T follicular helper cell (primary cell): ENCODE measurements at regions not wholly inside any gene's neighbourhood (a gene's known extent, or its start where the extent isn't known, plus 50 kb on each side); places are given as distances from the start of the nearest gene placed in this dataset.
A peak's percentile ranks its signal among the peaks of the same experiment; 100 is the strongest.

Experiments used
- DNase-seq: peaks from one replicate; pipeline ENCODE4 v3.0.0-alpha.2; 2020; ENCODE audit warnings: low read depth

DNA sequence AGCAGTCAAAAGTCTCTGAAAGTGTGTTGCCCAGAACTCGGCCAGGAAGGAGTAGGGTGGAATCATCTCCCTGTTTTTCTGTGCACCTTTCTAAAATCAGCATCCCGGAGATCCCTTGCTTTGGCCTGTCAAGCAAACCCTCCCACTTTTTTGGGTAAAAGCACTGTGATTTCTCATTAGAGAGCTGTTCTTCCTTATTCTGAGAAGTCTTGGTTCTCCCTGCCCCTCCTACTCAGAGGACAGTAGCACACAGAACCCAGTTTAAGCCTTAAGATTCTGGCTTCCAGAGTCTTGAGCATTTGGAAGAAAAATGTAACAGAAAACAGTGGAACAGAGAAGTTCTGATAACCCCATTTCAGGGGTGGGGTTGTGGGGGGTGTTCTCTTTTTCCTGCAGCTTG is 52.6 kb upstream of the KATNAL1 start:
- DNase-seq: no peak

DNA sequence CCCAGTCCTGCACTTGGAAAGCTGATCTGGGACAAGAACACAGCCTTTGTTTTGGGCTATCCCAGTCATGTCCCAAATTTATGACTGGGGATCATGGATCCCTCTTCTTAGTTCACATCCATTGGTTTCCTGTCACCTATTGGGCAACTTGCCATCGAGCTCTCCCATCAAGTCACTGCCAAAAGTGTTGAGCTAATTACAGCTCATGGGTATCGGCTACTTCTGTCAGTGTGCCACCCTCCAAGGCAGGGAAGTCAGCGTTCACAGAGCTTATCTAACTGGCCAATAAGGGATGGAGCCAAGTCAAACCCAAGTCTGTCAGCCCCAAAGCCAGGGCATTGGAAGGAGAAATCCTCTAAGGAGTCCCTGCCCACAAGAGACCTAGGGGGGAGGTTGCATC is 53.2 kb upstream of the KATNAL1 start:
- DNase-seq: no peak

DNA sequence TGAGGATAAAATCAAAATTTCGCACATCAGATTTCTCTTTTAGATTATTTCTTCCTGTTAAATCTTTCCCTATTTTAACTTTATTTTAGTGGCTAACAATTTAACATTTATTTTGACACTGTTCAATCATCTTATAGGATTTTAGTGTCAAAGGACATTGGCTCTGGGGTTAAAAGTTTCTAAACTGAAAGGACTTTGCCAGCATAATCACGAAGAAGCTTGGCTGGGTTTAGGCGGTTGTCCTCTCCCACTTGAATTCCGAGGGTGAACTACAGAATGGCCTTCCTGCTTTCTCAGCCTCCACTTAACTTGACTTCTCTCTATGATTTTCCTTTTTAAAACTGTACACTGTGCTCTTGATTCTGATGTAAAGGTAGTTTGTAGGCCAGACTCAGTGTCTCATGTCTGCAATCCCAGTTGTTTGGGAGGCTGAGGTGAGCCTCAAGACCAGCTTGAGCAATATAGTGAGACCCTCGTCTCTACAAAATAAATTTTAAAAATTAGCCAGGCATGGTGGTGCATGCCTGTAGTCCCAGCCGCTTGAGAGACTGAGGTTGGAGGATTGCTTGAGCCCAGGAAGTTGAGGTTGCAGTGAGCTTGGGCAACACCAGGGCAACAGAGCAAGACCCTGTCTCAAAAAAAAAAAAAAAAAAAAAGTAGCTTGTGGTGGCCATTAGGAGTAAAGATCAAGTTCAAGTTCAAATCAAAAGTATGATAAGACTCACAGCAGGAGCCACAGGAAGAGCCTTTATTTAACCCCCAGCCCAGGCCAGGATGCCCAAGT is 54.8 kb upstream of the KATNAL1 start:
- DNase-seq: no peak

DNA sequence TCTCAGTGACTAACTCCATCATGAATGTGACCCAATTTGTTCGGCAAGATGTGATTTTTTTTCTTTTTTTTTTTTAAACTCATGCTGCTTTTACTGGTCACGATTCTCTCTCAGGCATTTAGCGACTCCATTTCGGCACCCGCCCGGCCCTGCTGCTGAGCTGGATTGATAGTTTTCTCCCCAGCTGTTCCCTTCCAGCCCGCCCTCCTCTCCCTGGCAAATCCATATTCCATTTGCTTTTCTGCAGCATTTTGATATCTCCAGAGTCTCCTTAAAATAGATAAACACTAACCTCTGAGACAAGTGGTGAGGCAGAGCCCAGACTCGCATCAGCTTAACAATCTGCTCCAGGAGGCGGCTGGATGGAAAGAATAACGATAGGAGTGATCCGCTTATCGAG is 55.5 kb upstream of the KATNAL1 start:
- no peak for DNase-seq

DNA sequence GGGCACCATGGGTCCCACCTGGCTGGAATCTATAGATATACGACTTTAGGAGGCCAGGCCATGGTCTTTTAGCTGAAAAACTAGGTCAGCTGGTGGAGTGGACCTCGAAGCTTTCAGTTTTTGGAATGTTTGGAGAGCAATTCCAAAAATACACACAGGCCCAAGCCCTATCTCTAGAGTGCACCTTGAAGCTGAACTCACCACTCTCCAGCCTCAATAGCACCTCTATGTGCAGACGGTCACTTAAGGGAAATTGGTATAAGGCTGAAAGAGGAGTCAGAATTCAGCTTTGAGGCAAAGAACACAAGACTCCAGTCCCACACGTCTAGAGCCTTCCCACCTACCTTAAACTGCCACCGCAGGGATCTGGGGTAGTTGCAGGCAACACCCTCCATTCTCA is 56.4 kb upstream of the KATNAL1 start:
- no peak for DNase-seq

DNA sequence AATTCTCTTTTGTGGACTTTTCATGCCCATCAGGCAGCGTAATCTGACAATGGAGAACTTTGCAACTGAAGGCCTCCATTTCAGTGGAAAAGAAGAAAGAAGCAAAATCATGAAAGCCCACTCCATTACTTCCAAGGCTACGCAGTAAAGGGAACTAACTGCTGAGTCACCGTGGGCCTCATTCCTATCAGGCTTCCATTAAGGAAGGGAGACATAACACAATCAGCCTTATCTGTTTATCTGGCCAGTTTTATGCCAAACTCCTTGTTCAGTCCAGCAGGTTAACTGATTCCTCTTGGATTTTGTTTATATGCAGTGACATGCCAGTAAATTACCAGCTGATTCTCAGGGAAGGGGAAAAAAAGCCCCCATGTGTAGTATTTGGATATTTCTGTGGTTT is 56.8 kb upstream of the KATNAL1 start:
- DNase-seq: no peak

DNA sequence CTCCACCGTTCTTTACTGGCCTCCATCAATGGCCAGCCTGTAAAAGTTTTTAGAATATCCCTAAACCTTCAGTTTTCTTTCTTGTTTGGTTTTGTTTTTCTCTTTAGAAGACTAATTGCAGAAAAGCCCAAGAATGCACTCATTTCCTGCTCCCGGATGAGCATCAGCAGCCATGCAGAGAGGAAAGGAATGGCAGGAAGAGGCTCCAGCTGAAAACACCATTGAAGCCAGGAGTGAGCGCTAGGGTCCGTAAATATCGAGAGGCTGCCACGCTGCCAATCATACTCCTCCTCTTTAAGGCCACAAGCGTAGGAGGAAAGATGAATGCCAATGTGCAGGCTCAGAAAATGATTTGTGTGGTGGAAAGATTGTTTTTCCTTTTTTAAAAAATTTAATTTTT is 57.4 kb upstream of the UBE2L5 start:
- DNase-seq: no peak

DNA sequence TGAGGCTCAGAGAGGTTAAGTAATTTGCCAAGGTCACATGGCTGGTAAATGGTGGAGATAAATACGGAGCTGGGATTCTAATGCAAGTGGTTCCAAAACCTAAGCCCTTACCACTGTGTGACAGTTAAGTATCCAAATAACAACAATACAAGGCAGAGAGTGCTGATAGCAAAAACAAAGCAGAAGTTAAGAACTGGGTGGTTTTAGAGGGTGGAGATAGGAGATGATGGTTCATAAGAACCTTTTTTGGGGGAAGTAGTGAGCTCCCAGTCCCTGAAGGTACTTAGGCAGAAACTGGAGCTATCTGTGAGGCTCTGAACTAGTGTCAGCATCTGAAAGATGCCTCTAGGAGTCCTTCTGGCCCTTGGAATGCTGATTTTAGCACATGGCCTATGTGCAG is 56.2 kb upstream of the UBE2L5 start:
- no peak for DNase-seq

DNA sequence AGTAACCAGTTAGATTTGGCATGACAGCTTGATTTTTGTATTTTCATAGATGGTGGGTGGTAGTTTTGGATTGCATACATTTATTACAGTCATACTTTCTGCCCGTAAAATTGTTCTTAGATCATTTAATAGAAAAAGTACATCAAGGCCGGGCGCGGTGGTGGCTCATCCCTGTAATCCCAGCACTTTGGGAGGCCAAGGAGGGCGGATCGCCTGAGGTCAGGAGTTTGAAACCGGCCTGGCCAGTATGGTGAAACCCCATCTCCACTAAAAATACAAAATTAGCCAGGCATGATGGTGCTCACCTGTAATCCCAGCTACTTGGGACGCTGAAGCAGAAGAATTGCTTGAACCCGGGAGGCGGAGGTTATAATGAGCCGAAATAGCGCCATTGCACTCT is 55.0 kb upstream of the UBE2L5 start:
- no peak for DNase-seq

DNA sequence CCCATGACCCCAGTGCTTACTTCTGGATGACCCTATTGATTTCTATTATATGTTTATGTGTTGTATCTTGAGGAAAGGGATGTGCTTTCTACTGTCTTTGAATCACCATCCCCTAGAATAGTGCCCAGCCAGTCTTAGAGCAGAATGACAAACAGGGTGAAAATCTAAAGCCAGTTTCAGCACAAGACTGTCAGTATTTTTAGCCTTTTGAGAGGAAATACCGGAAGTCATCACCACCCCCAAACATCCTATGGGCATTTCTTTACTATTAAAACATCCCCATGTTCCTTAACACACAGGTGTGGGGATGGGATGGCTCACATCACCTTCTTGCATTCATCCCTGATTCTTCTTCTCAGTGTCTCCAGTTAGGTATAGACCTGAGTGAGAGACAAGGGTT is 52.1 kb upstream of the UBE2L5 start:
- no peak for DNase-seq

DNA sequence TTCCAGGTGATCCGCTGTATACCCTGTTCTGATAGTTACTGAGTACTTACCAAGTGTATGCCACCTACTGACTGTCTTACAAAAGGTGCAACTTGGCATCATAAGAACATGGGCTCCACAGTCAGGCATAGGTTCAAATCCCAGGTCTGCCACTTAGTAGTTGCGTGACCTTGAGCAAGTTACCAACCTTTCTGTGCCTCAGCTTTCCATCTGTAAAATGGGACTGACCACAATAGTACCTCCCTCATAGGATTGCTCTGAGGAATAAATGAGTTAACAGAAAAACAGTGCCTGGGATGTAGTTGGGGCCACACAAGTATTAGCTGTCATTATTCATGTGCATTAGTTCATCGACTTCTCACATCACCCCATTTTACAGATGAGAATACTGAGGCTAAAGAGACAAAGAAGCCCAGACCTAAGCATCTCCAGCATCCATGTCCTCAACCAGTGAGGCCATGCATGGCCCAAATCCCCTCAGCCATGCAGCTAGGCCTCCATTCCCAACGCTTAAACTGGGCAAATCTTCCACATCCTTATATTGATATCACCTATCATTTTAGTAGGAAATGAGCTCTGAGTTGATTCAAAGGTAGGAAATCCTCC is 51.3 kb upstream of the UBE2L5 start:
- DNase-seq: no peak

DNA sequence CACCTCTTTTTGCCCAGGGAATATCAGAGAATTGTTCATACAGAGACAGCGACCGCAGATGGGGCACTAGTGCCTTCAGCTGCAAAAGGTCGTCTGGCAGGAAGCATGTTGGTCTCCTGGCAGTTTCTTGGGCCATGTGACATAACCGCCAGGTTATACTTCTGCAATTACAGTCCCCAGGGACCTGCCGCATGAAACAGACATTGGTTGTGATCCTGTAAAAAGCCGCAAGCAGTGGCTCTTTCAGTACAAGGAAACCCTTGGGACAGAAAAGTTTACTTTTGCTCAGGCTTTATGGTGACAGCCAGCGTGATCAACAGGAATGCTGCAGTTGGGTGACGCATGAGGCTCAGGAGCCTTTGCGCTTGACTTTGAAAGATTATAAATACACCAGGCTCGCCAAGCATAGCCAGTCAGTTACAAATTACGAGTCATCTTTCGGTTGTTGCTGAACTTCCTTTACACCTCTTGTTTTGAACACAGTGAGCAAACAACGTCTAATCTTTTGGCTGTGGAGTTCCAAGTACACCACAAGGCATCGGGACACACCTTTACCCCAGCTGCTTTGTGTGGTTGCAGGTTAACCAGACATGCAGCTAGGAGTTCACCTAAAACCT is 50.5 kb upstream of the UBE2L5 start:
- DNase-seq: peak; percentile 63
